D721Med (cell line): ENCODE measurements at regions not wholly inside any gene's neighbourhood (a gene's known extent, or its start where the extent isn't known, plus 50 kb on each side); places are given as distances from the start of the nearest gene placed in this dataset.

Experiments used
- DNase-seq: peaks from one replicate; pipeline ENCODE4 v3.0.0; 2011; ENCODE audit warnings: low spot score; ENCODE audit not compliant: insufficient read length
- FAIRE-seq: peaks from 2 replicates; lab custom pipeline; 2011; peaks lifted over from hg19 to GRCh38; lab: Jason Lieb, UNC
- TF ChIP-seq, protein P1 (sequence below): IDR thresholded peaks from 2 replicates; pipeline ENCODE4 v1.5.1; 2012; ENCODE audit warnings: mild to moderate bottlenecking, control low read depth; ENCODE audit not compliant: insufficient read depth; ENCODE audit errors: missing control alignments

DNA sequence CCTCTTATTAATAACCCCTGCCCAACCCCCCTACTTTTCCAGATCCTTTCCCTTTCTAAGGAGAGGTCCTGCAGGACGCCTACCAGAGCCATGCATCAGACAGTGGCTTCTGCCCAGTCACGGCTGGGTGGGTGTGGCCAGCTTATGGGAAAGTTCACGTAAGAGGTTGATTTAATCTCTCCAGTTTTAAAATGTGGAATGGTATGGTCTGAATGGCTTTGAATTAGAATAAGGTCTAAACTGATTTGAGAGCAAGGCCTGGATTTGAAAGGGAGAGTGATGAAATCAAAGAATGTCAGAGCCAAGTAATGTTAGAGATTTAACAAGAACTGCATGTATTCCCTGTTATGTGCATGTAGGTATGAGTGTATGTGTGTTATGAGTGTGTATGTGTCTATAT, 275.7 kb downstream of the PAX1 start:
- DNase-seq: no peak
- no peak for FAIRE-seq
- TF ChIP-seq, protein P1, sequence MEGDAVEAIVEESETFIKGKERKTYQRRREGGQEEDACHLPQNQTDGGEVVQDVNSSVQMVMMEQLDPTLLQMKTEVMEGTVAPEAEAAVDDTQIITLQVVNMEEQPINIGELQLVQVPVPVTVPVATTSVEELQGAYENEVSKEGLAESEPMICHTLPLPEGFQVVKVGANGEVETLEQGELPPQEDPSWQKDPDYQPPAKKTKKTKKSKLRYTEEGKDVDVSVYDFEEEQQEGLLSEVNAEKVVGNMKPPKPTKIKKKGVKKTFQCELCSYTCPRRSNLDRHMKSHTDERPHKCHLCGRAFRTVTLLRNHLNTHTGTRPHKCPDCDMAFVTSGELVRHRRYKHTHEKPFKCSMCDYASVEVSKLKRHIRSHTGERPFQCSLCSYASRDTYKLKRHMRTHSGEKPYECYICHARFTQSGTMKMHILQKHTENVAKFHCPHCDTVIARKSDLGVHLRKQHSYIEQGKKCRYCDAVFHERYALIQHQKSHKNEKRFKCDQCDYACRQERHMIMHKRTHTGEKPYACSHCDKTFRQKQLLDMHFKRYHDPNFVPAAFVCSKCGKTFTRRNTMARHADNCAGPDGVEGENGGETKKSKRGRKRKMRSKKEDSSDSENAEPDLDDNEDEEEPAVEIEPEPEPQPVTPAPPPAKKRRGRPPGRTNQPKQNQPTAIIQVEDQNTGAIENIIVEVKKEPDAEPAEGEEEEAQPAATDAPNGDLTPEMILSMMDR: no peak

DNA sequence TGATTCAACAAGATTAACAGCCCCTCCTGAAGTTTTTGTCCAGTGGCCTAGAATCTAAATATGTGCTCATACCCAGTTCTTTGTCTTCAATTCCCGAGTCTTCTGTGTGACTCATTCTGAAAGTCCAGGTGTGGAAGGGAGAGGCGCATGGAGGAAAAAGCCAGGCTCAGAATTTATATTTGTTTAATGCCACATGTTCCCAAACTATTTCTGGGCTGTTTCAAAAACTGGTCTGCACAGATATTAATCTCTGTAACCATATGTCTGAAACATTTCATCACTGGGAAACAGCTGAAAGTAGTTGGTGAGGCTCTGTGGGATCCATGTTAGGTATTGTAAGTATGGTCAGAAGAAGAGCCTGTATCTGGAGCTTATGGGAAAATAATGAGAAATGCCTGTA, 266.0 kb downstream of the PAX1 start:
- no peak for FAIRE-seq
- TF ChIP-seq, protein P1: no peak
- no peak for DNase-seq

DNA sequence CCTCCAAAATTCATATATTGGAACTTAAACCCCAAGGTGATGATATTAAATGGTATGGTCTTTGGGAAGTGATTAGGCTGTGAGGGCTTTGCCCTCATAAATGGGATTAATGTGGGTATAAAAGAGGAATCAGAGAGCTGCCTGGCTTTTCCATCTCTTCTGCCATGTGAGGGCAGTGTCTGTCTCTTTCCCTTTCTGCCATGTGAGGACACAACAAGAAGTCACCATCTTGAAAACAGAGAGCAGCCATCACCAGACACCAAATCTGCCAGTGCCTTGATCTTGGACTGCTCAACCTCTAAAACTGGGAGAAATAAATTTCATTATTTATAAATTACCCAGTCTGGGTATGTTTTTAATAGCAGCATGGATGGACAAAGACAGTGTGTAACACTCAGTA, 263.0 kb downstream of the PAX1 start:
- TF ChIP-seq, protein P1: no peak
- DNase-seq (no peak), FAIRE-seq (no peak)

DNA sequence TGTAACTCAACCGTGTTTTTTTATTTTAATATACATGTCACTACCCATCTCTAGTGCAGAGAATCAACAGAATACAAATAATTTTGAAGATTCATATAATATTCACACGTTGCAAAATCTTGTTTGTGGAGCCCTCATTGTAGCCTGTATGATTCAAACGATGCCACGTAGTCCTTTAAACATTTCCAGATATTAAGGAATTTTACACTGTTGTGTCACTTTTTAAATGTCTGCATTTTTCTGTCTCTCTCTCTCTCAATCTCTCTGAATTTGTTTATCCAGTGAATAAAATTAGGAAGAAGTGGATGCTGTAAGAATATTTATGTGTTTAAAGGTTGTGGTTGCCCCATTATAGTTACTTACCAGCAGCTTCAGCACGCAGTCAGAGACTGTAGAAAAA, 262.0 kb downstream of the PAX1 start:
- TF ChIP-seq, protein P1: no peak
- DNase-seq (no peak), FAIRE-seq (no peak)

DNA sequence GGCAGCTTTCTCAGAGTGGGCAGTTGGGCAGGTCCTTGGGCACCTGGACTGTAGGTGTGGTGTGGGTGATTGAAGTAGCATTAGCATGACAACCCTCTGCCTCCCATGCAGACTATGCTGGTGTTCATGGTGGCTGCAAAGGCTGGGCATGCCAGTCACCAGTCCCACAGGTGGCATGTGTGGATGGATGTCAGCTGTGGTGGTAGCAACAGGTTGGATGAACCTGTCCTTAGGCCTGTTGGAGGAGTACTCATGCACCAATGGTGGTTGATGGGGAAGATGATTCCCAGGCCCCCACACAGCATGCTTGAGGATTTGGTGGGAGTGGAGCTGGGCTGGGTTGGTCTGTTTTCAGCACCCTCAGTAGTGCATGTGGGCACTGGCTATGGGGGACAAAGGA, 251.1 kb downstream of the PAX1 start:
- no peak for DNase-seq
- no peak for FAIRE-seq

DNA sequence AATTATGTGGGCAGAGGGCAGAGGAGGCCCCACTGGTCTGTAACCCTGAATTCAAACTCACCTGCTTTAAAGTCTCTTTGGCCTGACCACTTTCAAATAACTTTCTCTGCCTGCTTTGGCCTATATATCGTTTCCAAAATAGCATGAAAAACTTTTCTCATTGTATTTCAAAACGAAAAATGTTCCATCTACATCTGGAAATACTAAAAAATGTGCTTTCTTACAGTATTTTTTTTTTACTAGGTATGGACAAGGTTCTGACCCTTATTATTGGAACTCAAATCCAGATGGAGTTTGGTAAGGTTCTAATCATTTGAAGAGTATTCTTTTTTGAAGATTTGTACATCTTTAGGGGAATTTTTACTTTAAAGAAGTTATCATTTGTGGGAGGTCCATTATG, 241.9 kb downstream of the PAX1 start:
- FAIRE-seq (no peak), DNase-seq (no peak)
- TF ChIP-seq, protein P1: no peak

More for the DNA sequence above, 251.1 kb downstream of the PAX1 start:
- TF ChIP-seq, protein P1: no peak

DNA sequence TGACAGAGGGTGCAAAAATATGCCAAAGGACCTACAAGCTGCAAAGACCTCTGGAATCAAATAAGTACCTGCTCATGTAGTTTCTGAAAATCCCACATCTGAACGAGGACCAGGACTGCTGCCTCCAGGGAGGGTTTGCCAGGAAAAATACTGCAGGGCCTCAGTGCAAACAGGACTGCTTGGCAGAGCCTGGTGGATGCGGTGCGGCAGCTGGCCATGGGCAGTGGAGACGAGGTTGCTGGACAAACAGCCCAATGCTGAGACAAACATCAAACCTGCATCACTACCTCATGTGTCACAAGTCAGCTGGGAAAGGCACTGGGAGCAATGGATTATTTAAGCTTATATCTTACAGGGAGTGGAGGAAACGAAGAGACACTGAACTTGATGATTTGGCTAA, 238.8 kb downstream of the PAX1 start:
- TF ChIP-seq, protein P1: no peak
- no peak for FAIRE-seq
- DNase-seq: no peak
